Glutamatergic neuron (in vitro differentiated cells): ENCODE measurements at regions not wholly inside any gene's neighbourhood (a gene's known extent, or its start where the extent isn't known, plus 50 kb on each side); places are given as distances from the start of the nearest gene placed in this dataset.

Experiments used
- DNase-seq: peaks from one replicate; pipeline ENCODE4 v3.0.0; 2022
- H3K27ac Mint-ChIP-seq: one replicate; pipeline ENCODE4 v1.8.0; 2020; ENCODE audit warnings: mild to moderate bottlenecking, mixed read lengths, inconsistent platforms; ENCODE audit not compliant: unreplicated experiment
- H3K27me3 Mint-ChIP-seq: one replicate; pipeline ENCODE4 v1.8.0; 2020; ENCODE audit warnings: mild to moderate bottlenecking, moderate library complexity, mixed read lengths, inconsistent platforms; ENCODE audit not compliant: unreplicated experiment
- H3K36me3 Mint-ChIP-seq: one replicate; pipeline ENCODE4 v1.8.0; 2020; ENCODE audit warnings: mild to moderate bottlenecking, mixed read lengths, inconsistent platforms; ENCODE audit not compliant: unreplicated experiment
- H3K4me1 Mint-ChIP-seq: one replicate; pipeline ENCODE4 v1.8.0; 2020; ENCODE audit warnings: mild to moderate bottlenecking, low read depth, mixed read lengths, inconsistent platforms; ENCODE audit not compliant: unreplicated experiment
- H3K4me3 Mint-ChIP-seq: one replicate; pipeline ENCODE4 v1.8.0; 2020; ENCODE audit warnings: mild to moderate bottlenecking, mixed read lengths, inconsistent platforms; ENCODE audit not compliant: unreplicated experiment
- H3K9me3 Mint-ChIP-seq: one replicate; pipeline ENCODE4 v1.8.0; 2020; ENCODE audit warnings: mild to moderate bottlenecking, moderate library complexity, mixed read lengths, inconsistent platforms; ENCODE audit not compliant: unreplicated experiment
- TF ChIP-seq, protein P1 (sequence below): fragments of 200-600 bp; sonication (generic); IDR thresholded peaks from one replicate; pipeline ENCODE4 v1.5.0; 2021; ENCODE audit not compliant: partially characterized antibody, unreplicated experiment

GRCh38 chr16:63527404-63527803 is 1491.2 kb upstream of the CDH8 start:
- Mint-ChIP-seq H3K9me3 (no peaks in the 10 kb centered on the region), H3K27ac (no peak overlapping the region), H3K36me3 (no peaks in the 10 kb centered on the region), H3K27me3 (no peaks in the 10 kb centered on the region), H3K4me1 (no peaks in the 10 kb centered on the region), H3K4me3 (no peak overlapping the region)
- TF ChIP-seq, protein P1, sequence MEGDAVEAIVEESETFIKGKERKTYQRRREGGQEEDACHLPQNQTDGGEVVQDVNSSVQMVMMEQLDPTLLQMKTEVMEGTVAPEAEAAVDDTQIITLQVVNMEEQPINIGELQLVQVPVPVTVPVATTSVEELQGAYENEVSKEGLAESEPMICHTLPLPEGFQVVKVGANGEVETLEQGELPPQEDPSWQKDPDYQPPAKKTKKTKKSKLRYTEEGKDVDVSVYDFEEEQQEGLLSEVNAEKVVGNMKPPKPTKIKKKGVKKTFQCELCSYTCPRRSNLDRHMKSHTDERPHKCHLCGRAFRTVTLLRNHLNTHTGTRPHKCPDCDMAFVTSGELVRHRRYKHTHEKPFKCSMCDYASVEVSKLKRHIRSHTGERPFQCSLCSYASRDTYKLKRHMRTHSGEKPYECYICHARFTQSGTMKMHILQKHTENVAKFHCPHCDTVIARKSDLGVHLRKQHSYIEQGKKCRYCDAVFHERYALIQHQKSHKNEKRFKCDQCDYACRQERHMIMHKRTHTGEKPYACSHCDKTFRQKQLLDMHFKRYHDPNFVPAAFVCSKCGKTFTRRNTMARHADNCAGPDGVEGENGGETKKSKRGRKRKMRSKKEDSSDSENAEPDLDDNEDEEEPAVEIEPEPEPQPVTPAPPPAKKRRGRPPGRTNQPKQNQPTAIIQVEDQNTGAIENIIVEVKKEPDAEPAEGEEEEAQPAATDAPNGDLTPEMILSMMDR, result no peak
- no peak for DNase-seq

GRCh38 chr16:63516394-63516793 is 1480.2 kb upstream of the CDH8 start:
- Mint-ChIP-seq H3K4me3 (no peak overlapping the region), H3K9me3 (no peaks in the 10 kb centered on the region), H3K27ac (no peak overlapping the region), H3K27me3 (no peaks in the 10 kb centered on the region), H3K4me1 (no peaks in the 10 kb centered on the region), H3K36me3 (no peaks in the 10 kb centered on the region)
- TF ChIP-seq, protein P1, result no peak
- no peak for DNase-seq

DNA sequence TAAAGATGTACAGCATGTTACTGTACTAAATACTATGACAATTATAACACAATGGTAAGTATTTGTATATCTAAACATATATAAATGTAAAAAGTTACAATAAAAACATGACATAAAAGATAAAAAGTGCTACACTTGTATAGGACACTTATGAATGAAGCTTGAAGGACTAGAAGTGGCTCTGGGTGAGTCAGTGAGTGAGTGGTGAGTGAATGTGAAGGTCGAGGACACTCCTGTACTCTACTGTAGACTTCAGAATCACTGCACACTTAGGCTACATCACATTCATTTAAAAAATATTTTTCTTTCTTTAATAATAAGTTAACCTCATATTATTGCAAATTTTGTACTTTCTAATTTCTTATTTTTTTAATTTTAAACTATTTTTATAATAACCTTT is 1476.7 kb upstream of the CDH8 start:
- H3K9me3 Mint-ChIP-seq, result no peaks in the 10 kb centered on the region
- DNase-seq, result no peak
- H3K27ac Mint-ChIP-seq, result no peak overlapping the region
- no peaks in the 10 kb centered on the region for H3K4me1 Mint-ChIP-seq
- no peaks in the 10 kb centered on the region for H3K27me3 Mint-ChIP-seq
- no peaks in the 10 kb centered on the region for H3K36me3 Mint-ChIP-seq
- TF ChIP-seq, protein P1, result no peak
- no peak overlapping the region for H3K4me3 Mint-ChIP-seq

DNA sequence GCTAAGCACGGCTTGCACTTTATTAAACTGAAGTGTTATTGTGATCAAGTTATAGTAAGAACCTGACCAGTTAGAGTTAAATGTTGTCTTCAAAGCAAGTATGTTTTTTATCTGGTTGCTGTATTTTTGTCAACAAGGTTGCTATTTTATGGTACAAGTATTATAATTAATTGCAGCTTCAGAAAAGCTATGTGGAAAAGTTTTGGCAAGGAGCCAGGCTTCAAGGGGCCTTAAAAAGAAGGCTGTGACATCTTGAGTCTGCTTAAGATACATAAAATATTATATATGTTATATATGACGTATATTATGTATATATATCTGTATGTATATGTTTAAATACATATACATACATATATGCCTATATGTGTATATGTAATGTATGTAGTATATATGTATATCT is 1461.2 kb upstream of the CDH8 start:
- Mint-ChIP-seq H3K9me3 (no peaks in the 10 kb centered on the region), H3K27me3 (no peaks in the 10 kb centered on the region), H3K4me3 (no peak overlapping the region), H3K4me1 (no peaks in the 10 kb centered on the region), H3K27ac (no peak overlapping the region), H3K36me3 (no peaks in the 10 kb centered on the region)
- TF ChIP-seq, protein P1, result no peak
- no peak for DNase-seq

DNA sequence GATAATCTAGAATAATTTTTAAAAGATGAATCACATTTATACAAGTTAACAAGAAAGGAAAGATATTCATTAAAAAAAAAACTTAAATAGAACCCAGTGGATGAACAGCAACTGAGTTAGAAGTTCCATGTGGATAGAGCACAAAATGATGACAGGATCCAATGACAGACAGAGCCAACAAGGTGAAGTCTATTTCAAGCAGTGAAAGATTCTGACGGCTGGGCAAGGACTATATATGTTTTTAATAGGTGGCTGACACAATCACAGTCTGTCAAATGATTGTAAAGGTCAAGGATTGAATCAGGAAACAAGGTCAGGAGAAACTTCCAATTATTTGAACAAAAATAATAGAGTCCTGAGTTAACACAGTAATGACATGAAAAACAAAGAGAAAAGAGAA is 1460.0 kb upstream of the CDH8 start:
- Mint-ChIP-seq H3K4me1 (no peaks in the 10 kb centered on the region), H3K4me3 (no peak overlapping the region), H3K9me3 (no peaks in the 10 kb centered on the region), H3K36me3 (no peaks in the 10 kb centered on the region), H3K27me3 (no peaks in the 10 kb centered on the region), H3K27ac (no peak overlapping the region)
- TF ChIP-seq, protein P1, result no peak
- no peak for DNase-seq
